Thyroid gland (tissue), 4 donors: ENCODE measurements at regions not wholly inside any gene's neighbourhood (a gene's known extent, or its start where the extent isn't known, plus 50 kb on each side); places are given as distances from the start of the nearest gene placed in this dataset.
"Not testable (repeated sequence)": the region's sequence is repeated elsewhere in the genome, so short reads cannot be mapped to it uniquely, and the experiment has no call there.

Experiments
- CTCF ChIP-seq, 6 experiments: fragments of 200-600 bp in 3 of 6; fragments of 450-650 bp in 3 of 6; sonication (generic) in 3 of 6; IDR thresholded peaks; one replicate each; pipeline ENCODE4 v1.5.1; 2016 to 2019; ENCODE audit warnings: antibody characterized with exemption in 6 of 6, mild to moderate bottlenecking in 2 of 6, inconsistent platforms in 1 of 6, moderate library complexity in 1 of 6
- POLR2A ChIP-seq, 2 donors: fragments of 450-650 bp; IDR thresholded peaks; one replicate each; pipeline ENCODE4 v1.6.1; 2017; ENCODE audit warnings: antibody characterized with exemption in 2 of 2, mild to moderate bottlenecking in 2 of 2, moderate library complexity in 1 of 2

GRCh38 chr10:63984061-63984460, 462.9 kb downstream of the REEP3 start:
- TF ChIP-seq POLR2A, CTCF (IDR thresholded peaks at IDR 0.05): not testable (repeated sequence)
